Endothelial cell of umbilical vein (primary cell): ENCODE measurements at regions not wholly inside any gene's neighbourhood (a gene's known extent, or its start where the extent isn't known, plus 50 kb on each side); places are given as distances from the start of the nearest gene placed in this dataset.

Experiments
- BruUV-seq: library from RNA; stranded (reverse); fragments of 400-500 nt; replicated peaks from 2 replicates; lab custom pipeline; 2021; lab: Mats Ljungman, UMichigan
- CTCF ChIA-PET: fragments of 300-600, 350-600 bp; sonication (Branson Sonifier 250); formaldehyde crosslinking; loops from one replicate; lab custom pipeline; 2021; ENCODE audit warnings: antibody characterized with exemption, inconsistent platforms; lab: Charles Lee
- POLR2A ChIA-PET: fragments of 300-600, 350-600 bp; sonication (Branson Sonifier 250); formaldehyde crosslinking; loops from one replicate; lab custom pipeline; 2021; ENCODE audit warnings: antibody characterized with exemption, inconsistent platforms; lab: Charles Lee
- DNase-seq: peaks from one replicate; pipeline ENCODE4 v3.0.0-alpha.2; 2011; ENCODE audit warnings: low read depth, low spot score
- FAIRE-seq: peaks from 2 replicates; lab custom pipeline; 2011; peaks lifted over from hg19 to GRCh38; lab: Jason Lieb, UNC
- H2AFZ ChIP-seq: 2 replicates; pipeline ENCODE4 v1.6.0; 2012; ENCODE audit warnings: low read depth, low read length, control low read depth, inconsistent platforms
- H3K27ac ChIP-seq: 2 replicates; pipeline ENCODE4 v1.5.1; 2011; ENCODE audit warnings: low read depth, mild to moderate bottlenecking, control low read depth, low read length, moderate library complexity; ENCODE audit not compliant: insufficient read depth
- H3K27me3 ChIP-seq, 2 experiments: 2 replicates each; pipeline versions ENCODE4 v1.6.0 to v1.6.1; 2011; ENCODE audit warnings: low read length in 2 of 2, mixed read lengths in 1 of 2; ENCODE audit not compliant: control insufficient read depth in 2 of 2, insufficient read depth in 2 of 2
- H3K36me3 ChIP-seq, 2 experiments: 2 replicates in 1 of 2; 3 replicates in 1 of 2; pipeline ENCODE4 v1.5.1; 2011; ENCODE audit warnings: low read length in 2 of 2, mild to moderate bottlenecking in 1 of 2, moderate library complexity in 1 of 2; ENCODE audit not compliant: control insufficient read depth in 2 of 2, insufficient read depth in 2 of 2; ENCODE audit errors: extremely low read depth in 1 of 2
- H3K4me1 ChIP-seq: 3 replicates; pipeline ENCODE4 v1.5.1; 2011; ENCODE audit warnings: mild to moderate bottlenecking, low read length; ENCODE audit not compliant: control insufficient read depth, insufficient read depth; ENCODE audit errors: extremely low read depth
- H3K4me2 ChIP-seq: 2 replicates; pipeline ENCODE4 v1.6.1; 2011; ENCODE audit warnings: low read length, control low read depth, mixed read lengths; ENCODE audit not compliant: insufficient read depth
- H3K4me3 ChIP-seq, 3 experiments: fragments of 200-600 bp in 1 of 3; sonication (generic), shearing (Covaris generic) in 1 of 3; replicated peaks in 1 of 3; 2 replicates each; pipeline ENCODE4 v1.5.1; 2011 to 2016; ENCODE audit warnings: control low read depth in 3 of 3, low read length in 3 of 3, mild to moderate bottlenecking in 2 of 3, inconsistent platforms in 1 of 3, low read depth in 1 of 3, moderate library complexity in 1 of 3; ENCODE audit not compliant: insufficient read depth in 1 of 3
- H3K79me2 ChIP-seq: 2 replicates; pipeline ENCODE4 v1.6.0; 2012; ENCODE audit warnings: low read length, inconsistent platforms; ENCODE audit not compliant: control insufficient read depth, insufficient read depth
- H3K9ac ChIP-seq: replicated peaks from 2 replicates; pipeline ENCODE3; 2011; ENCODE audit warnings: low read length, control low read depth; ENCODE audit not compliant: insufficient read depth; ENCODE audit errors: extremely low read depth
- H3K9me1 ChIP-seq: replicated peaks from 3 replicates; pipeline ENCODE4 v1.6.0; 2011; ENCODE audit warnings: mild to moderate bottlenecking, low read length; ENCODE audit not compliant: control insufficient read depth, insufficient read depth; ENCODE audit errors: extremely low read depth
- H3K9me3 ChIP-seq: replicated peaks from 2 replicates; pipeline ENCODE4 v1.5.1; 2012; ENCODE audit warnings: low read length, inconsistent platforms; ENCODE audit not compliant: control insufficient read depth, insufficient read depth
- H4K20me1 ChIP-seq: replicated peaks from 2 replicates; pipeline ENCODE3; 2011; ENCODE audit warnings: mild to moderate bottlenecking, low read length; ENCODE audit not compliant: control insufficient read depth, insufficient read depth; ENCODE audit errors: extremely low read depth
- EZH2 ChIP-seq: IDR thresholded peaks from 2 replicates; pipeline ENCODE4 v1.6.1; 2012; ENCODE audit warnings: borderline replicate concordance, low read depth, mild to moderate bottlenecking, moderate library complexity, low read length, inconsistent platforms; ENCODE audit not compliant: severe bottlenecking
- FOS ChIP-seq: IDR thresholded peaks from 2 replicates; pipeline ENCODE4 v1.6.1; 2011; ENCODE audit warnings: mild to moderate bottlenecking, low read length, moderate library complexity, borderline replicate concordance; ENCODE audit not compliant: insufficient read depth
- GATA2 ChIP-seq: IDR thresholded peaks from 2 replicates; pipeline ENCODE4 v1.7.0; 2011; ENCODE audit warnings: low read depth, mild to moderate bottlenecking, moderate library complexity, mixed read lengths, low read length; ENCODE audit not compliant: insufficient read length, insufficient read depth
- JUN ChIP-seq: IDR thresholded peaks from 2 replicates; pipeline ENCODE4 v1.6.1; 2011; ENCODE audit warnings: borderline replicate concordance, low read depth; ENCODE audit not compliant: insufficient read length, insufficient read depth
- MYC ChIP-seq: IDR thresholded peaks from one replicate; pipeline ENCODE4 v1.6.1; 2011; ENCODE audit warnings: mild to moderate bottlenecking, low read depth, low read length
- POLR2A ChIP-seq: IDR thresholded peaks from 2 replicates; pipeline ENCODE4 v1.6.1; 2012; ENCODE audit warnings: low read depth, mild to moderate bottlenecking, control low read depth, low read length
- dilution Hi-C: fragments of 300-500 bp; cut with MboI; formaldehyde crosslinking; loops from one replicate; pipeline ENCODE4 v1.15.0; 2019; ENCODE audit warnings: low sequenced_read_pairs; ENCODE audit not compliant: extremely low pct_ligation_motif_present
- intact Hi-C: fragments of 100-400 bp; cut with micrococcal nuclease; formaldehyde crosslinking; loops from one replicate; pipeline ENCODE4 v1.10.0; 2022
- TF ChIP-seq, protein P1 (sequence below): IDR thresholded peaks from 2 replicates; pipeline ENCODE4 v1.6.1; 2011; ENCODE audit not compliant: insufficient read depth, insufficient read length
- TF ChIP-seq, protein P2 (sequence below), 2 donors: IDR thresholded peaks; 1 replicate in 1 of 2; 2 replicates in 1 of 2; pipeline ENCODE4 v1.5.1; 2011; ENCODE audit warnings: low read length in 2 of 2, mild to moderate bottlenecking in 2 of 2, moderate library complexity in 2 of 2, control low read depth in 1 of 2, inconsistent platforms in 1 of 2, low read depth in 1 of 2; ENCODE audit not compliant: insufficient read depth in 1 of 2; ENCODE audit errors: extremely low read depth in 1 of 2

DNA sequence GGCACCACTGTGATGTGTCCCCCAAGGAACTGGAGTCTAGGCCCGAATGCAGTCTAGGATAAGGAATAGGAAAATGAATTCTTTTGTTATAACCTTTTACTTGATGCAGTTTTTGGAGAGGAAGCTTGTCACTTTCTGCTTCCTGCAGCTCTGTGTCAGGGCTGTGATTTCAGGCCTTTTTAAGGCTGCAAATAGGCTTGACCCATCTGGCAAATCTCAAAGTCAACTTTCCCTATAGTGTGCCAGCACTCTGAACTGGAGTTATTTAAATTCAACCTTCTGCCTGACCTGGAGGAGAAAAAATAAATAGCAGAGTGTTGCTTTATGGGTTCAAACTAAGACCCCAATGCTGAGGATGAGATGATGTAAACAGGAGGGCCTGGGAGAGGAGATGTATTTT is 51.8 kb upstream of the CEP83 start:
- ChIA-PET POLR2A (no interaction called here), CTCF (no interaction called here)
- no peak for FAIRE-seq
- Histone ChIP-seq H3K9me1 (no peaks in the 10 kb centered on the region), H3K27ac (no peak overlapping the region), H3K36me3 (no peaks in the 10 kb centered on the region), H3K9me3 (no peaks in the 10 kb centered on the region), H3K4me3 (no peak overlapping the region), H3K79me2 (no peaks in the 10 kb centered on the region), H3K4me1 (no peaks in the 10 kb centered on the region), H3K27me3 (peaks cover 0 to 3% of the 10 kb centered on the region in 2 experiments), H2AFZ (no peak overlapping the region), H4K20me1 (no peaks in the 10 kb centered on the region), H3K4me2 (no peak overlapping the region), H3K9ac (no peak overlapping the region)
- dilution Hi-C loops: no loop called here
- BruUV-seq: no TSS peak
- no peak for DNase-seq
- TF ChIP-seq GATA2 (no peak), MYC (no peak), FOS (no peak), EZH2 (no peak), JUN (no peak), POLR2A (no peak)
- TF ChIP-seq, protein P1, sequence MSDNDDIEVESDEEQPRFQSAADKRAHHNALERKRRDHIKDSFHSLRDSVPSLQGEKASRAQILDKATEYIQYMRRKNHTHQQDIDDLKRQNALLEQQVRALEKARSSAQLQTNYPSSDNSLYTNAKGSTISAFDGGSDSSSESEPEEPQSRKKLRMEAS: no peak
- TF ChIP-seq, protein P2, sequence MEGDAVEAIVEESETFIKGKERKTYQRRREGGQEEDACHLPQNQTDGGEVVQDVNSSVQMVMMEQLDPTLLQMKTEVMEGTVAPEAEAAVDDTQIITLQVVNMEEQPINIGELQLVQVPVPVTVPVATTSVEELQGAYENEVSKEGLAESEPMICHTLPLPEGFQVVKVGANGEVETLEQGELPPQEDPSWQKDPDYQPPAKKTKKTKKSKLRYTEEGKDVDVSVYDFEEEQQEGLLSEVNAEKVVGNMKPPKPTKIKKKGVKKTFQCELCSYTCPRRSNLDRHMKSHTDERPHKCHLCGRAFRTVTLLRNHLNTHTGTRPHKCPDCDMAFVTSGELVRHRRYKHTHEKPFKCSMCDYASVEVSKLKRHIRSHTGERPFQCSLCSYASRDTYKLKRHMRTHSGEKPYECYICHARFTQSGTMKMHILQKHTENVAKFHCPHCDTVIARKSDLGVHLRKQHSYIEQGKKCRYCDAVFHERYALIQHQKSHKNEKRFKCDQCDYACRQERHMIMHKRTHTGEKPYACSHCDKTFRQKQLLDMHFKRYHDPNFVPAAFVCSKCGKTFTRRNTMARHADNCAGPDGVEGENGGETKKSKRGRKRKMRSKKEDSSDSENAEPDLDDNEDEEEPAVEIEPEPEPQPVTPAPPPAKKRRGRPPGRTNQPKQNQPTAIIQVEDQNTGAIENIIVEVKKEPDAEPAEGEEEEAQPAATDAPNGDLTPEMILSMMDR (IDR thresholded peaks at IDR 0.05; ENCODE audit: extremely low read depth in 1 of 2, insufficient read depth in 1 of 2, low read depth in 1 of 2, low read length in 2 of 2): no peak
- intact Hi-C loops: no loop called here
